HL-60 (cell line): ENCODE measurements at regions not wholly inside any gene's neighbourhood (a gene's known extent, or its start where the extent isn't known, plus 50 kb on each side); places are given as distances from the start of the nearest gene placed in this dataset.
A peak's percentile ranks its signal among the peaks of the same experiment; 100 is the strongest.

Experiments used
- CTCF ChIP-seq: IDR thresholded peaks from one replicate; pipeline ENCODE4 v1.5.1; 2011; ENCODE audit warnings: low read length, control low read depth, inconsistent platforms; ENCODE audit not compliant: insufficient read depth
- GABPA ChIP-seq: IDR thresholded peaks from 2 replicates; pipeline ENCODE4 v1.6.1; 2012; ENCODE audit warnings: low read depth
- POLR2AphosphoS5 ChIP-seq: IDR thresholded peaks from 2 replicates; pipeline ENCODE4 v1.6.1; 2012; ENCODE audit warnings: low read depth
- REST ChIP-seq: IDR thresholded peaks from 2 replicates; pipeline ENCODE4 v1.6.1; 2012; ENCODE audit warnings: low read depth; ENCODE audit not compliant: insufficient replicate concordance

GRCh38 chrX:47311932-47312774, 58.2 kb upstream of the ZNF157 start:
- no peak for TF ChIP-seq POLR2AphosphoS5
- no peak for TF ChIP-seq REST
- peak; percentile 22 for TF ChIP-seq CTCF
- TF ChIP-seq GABPA: no peak
